ENCODE measurements at regions not wholly inside any gene's neighbourhood (a gene's known extent, or its start where the extent isn't known, plus 50 kb on each side); places are given as distances from the start of the nearest gene placed in this dataset.
"Not testable (repeated sequence)": the region's sequence is repeated elsewhere in the genome, so short reads cannot be mapped to it uniquely, and the experiment has no call there.

- no peak for DNase-seq (ENCODE audit: low spot score)
Observed at GRCh38 chr16:49940464-49941224, 84.4 kb upstream of the CNEP1R1 start.

GRCh38 chr16:49944221-49944620 lies 80.8 kb upstream of the CNEP1R1 start:
- no peak for DNase-seq (ENCODE audit: low spot score)

GRCh38 chr16:49947907-49948678 lies 76.9 kb upstream of the CNEP1R1 start:
- no peak for DNase-seq (ENCODE audit: low spot score)

- no peak for DNase-seq (ENCODE audit: low spot score)
Observed at GRCh38 chr16:49951574-49952195, 73.3 kb upstream of the CNEP1R1 start.

GRCh38 chr16:49952386-49952785 lies 72.6 kb upstream of the CNEP1R1 start:
- no peak for DNase-seq (ENCODE audit: low spot score)

GRCh38 chr16:49953090-49953489 lies 71.9 kb upstream of the CNEP1R1 start:
- DNase-seq (ENCODE audit: low spot score) = no peak

GRCh38 chr16:49955858-49956257 lies 69.2 kb upstream of the CNEP1R1 start:
- no peak for DNase-seq (ENCODE audit: low spot score)

GRCh38 chr16:49956915-49957314 lies 68.1 kb upstream of the CNEP1R1 start:
- DNase-seq (ENCODE audit: low spot score) = no peak

- no peak for DNase-seq (ENCODE audit: low spot score)
Observed at GRCh38 chr16:49958448-49958847, 66.6 kb upstream of the CNEP1R1 start.

- DNase-seq (ENCODE audit: low spot score) = no peak
Observed at GRCh38 chr16:49959552-49960277, 65.3 kb upstream of the CNEP1R1 start.

GRCh38 chr16:49961089-49961488 lies 63.9 kb upstream of the CNEP1R1 start:
- DNase-seq (ENCODE audit: low spot score) = no peak

- DNase-seq (ENCODE audit: low spot score) = not testable (repeated sequence)
Observed at GRCh38 chr16:49962566-49962965, 62.5 kb upstream of the CNEP1R1 start.

- DNase-seq (ENCODE audit: low spot score) = no peak
Observed at GRCh38 chr16:49964316-49964715, 60.7 kb upstream of the CNEP1R1 start.

- DNase-seq (ENCODE audit: low spot score) = no peak
Observed at GRCh38 chr16:49964973-49965372, 60.1 kb upstream of the CNEP1R1 start.

GRCh38 chr16:49967012-49967559 lies 57.9 kb upstream of the CNEP1R1 start:
- DNase-seq (ENCODE audit: low spot score) = no peak

- DNase-seq (ENCODE audit: low spot score) = no peak
Observed at GRCh38 chr16:49969091-49970030, 55.7 kb upstream of the CNEP1R1 start.

- no peak for DNase-seq (ENCODE audit: low spot score)
Observed at GRCh38 chr16:49970797-49971431, 54.1 kb upstream of the CNEP1R1 start.

GRCh38 chr16:49972280-49972679 lies 52.7 kb upstream of the CNEP1R1 start:
- no peak for DNase-seq (ENCODE audit: low spot score)

- DNase-seq (ENCODE audit: low spot score) = no peak
Observed at GRCh38 chr16:49972961-49973360, 52.1 kb upstream of the CNEP1R1 start.
